IMR-90 (cell line): ENCODE measurements at regions not wholly inside any gene's neighbourhood (a gene's known extent, or its start where the extent isn't known, plus 50 kb on each side); places are given as distances from the start of the nearest gene placed in this dataset.

Experiments
- RFX5 ChIP-seq: IDR thresholded peaks from 2 replicates; pipeline ENCODE4 v1.8.0; 2012; ENCODE audit warnings: low read depth, mild to moderate bottlenecking, low read length, moderate library complexity
- TF ChIP-seq, protein P1 (sequence below): conservative IDR thresholded peaks from 2 replicates; pipeline ENCODE4 v1.5.1; 2012; ENCODE audit warnings: mild to moderate bottlenecking, low read depth, low read length, improper control_type of control experiment
- TF ChIP-seq, protein P2 (sequence below): fragments of 150-350 bp; IDR thresholded peaks from 2 replicates; pipeline ENCODE4 v1.6.1; 2017; ENCODE audit warnings: mild to moderate bottlenecking, antibody characterized with exemption, low read length, low read depth

DNA sequence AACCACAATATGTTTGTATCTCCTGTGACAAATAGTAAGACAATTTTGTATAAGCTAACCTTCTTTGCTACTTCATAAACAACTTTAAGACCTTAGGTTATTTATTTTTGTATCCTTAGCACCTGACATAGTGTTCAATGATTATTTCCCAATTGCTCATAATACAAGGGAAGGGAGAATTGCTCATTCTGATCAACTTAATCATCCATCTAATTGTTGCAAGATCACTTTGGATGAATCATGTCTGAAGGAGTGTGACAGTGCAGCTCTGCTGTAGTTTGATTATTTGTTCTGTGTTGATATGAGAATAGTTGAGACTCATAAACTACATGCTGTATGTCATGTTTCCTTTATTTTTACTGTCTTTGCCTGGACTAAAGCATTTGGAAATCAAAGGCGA lies 721.3 kb upstream of the SEMA6A start:
- TF ChIP-seq, protein P1, sequence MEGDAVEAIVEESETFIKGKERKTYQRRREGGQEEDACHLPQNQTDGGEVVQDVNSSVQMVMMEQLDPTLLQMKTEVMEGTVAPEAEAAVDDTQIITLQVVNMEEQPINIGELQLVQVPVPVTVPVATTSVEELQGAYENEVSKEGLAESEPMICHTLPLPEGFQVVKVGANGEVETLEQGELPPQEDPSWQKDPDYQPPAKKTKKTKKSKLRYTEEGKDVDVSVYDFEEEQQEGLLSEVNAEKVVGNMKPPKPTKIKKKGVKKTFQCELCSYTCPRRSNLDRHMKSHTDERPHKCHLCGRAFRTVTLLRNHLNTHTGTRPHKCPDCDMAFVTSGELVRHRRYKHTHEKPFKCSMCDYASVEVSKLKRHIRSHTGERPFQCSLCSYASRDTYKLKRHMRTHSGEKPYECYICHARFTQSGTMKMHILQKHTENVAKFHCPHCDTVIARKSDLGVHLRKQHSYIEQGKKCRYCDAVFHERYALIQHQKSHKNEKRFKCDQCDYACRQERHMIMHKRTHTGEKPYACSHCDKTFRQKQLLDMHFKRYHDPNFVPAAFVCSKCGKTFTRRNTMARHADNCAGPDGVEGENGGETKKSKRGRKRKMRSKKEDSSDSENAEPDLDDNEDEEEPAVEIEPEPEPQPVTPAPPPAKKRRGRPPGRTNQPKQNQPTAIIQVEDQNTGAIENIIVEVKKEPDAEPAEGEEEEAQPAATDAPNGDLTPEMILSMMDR = no peak
- TF ChIP-seq, protein P2, sequence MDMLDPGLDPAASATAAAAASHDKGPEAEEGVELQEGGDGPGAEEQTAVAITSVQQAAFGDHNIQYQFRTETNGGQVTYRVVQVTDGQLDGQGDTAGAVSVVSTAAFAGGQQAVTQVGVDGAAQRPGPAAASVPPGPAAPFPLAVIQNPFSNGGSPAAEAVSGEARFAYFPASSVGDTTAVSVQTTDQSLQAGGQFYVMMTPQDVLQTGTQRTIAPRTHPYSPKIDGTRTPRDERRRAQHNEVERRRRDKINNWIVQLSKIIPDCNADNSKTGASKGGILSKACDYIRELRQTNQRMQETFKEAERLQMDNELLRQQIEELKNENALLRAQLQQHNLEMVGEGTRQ = no peak
- no peak for TF ChIP-seq RFX5
